ENCODE measurements at regions not wholly inside any gene's neighbourhood (a gene's known extent, or its start where the extent isn't known, plus 50 kb on each side); places are given as distances from the start of the nearest gene placed in this dataset.

GRCh38 chr6:40802481-40802880 is 215.3 kb upstream of the LRFN2 start:
- in situ Hi-C loops (cut with HindIII; ENCODE audit: extremely low pct_ligation_motif_present, low pct_unique_long_range_greater_than_20kb), result no loop called here
- no peak overlapping the region for H2AFZ ChIP-seq (ENCODE audit: low read length)

More at GRCh38 chr6:40802481-40802880, 215.3 kb upstream of the LRFN2 start:
- no peaks in the 10 kb centered on the region for H3K9me3 ChIP-seq (ENCODE audit: low read length)
- no peak overlapping the region for H3K27ac ChIP-seq (ENCODE audit: extremely low read length, insufficient read depth, low read length)
- CTCF ChIA-PET (ENCODE audit: low intra/inter-chr PET ratio, low total read pairs), result no interaction called here
- H3K9ac ChIP-seq (ENCODE audit: insufficient read depth, low read depth, low read length), result no peak overlapping the region
- H3K4me1 ChIP-seq (ENCODE audit: insufficient read depth, low read length), result peaks cover 3% of the 10 kb centered on the region
- TF ChIP-seq ARNT (IDR thresholded peaks at IDR 0.05) (no peak), ZNF784 (CRISPR knock-in tag; IDR thresholded peaks at IDR 0.05; ENCODE audit: borderline replicate concordance) (no peak), ZNF414 (CRISPR knock-in tag; IDR thresholded peaks at IDR 0.05) (no peak), ZSCAN30 (CRISPR knock-in tag; IDR thresholded peaks at IDR 0.05) (no peak), ZNF350 (CRISPR knock-in tag; IDR thresholded peaks at IDR 0.05; ENCODE audit: borderline replicate concordance, low read depth) (no peak), ATF1 (CRISPR knock-in tag; IDR thresholded peaks at IDR 0.05) (no peak), ZNF207 (IDR thresholded peaks at IDR 0.05; ENCODE audit: borderline replicate concordance) (no peak), ZSCAN9 (CRISPR knock-in tag; IDR thresholded peaks at IDR 0.05; ENCODE audit: borderline replicate concordance) (no peak), REPIN1 (CRISPR knock-in tag; IDR thresholded peaks at IDR 0.05; ENCODE audit: borderline replicate concordance, low read depth) (no peak), U2AF1 (optimal IDR thresholded peaks at IDR 0.05; ENCODE audit: low read depth, low read length) (no peak), FUBP1 (CRISPR knock-in tag; IDR thresholded peaks at IDR 0.05; ENCODE audit: borderline replicate concordance) (no peak), SNAPC2 (CRISPR knock-in tag; IDR thresholded peaks at IDR 0.05) (no peak), ZNF382 (CRISPR knock-in tag; IDR thresholded peaks at IDR 0.05; ENCODE audit: borderline replicate concordance) (no peak), SPEN (CRISPR knock-in tag; IDR thresholded peaks at IDR 0.05; ENCODE audit: low read depth) (no peak), ZNF367 (CRISPR knock-in tag; IDR thresholded peaks at IDR 0.05; ENCODE audit: borderline replicate concordance) (no peak), ZNF766 (CRISPR knock-in tag; IDR thresholded peaks at IDR 0.05; ENCODE audit: borderline replicate concordance) (no peak)
- FAIRE-seq (no peak), DNase-seq (ENCODE audit: low spot score) (no peak), ATAC-seq (no peak)
- H3K27me3 ChIP-seq (ENCODE audit: control insufficient read depth in 1 of 2, insufficient read depth in 2 of 2, low read length in 2 of 2), result no peaks in the 10 kb centered on the region
- H3K4me3 ChIP-seq (replicated peaks in 1 of 3; ENCODE audit: insufficient read depth in 1 of 3, low read depth in 2 of 3, low read length in 3 of 3), result no peak overlapping the region
- H4K20me1 ChIP-seq (ENCODE audit: insufficient read depth, low read length), result no peaks in the 10 kb centered on the region
- BruUV-seq (replicated peaks), result no TSS peak
- no peaks in the 10 kb centered on the region for H3K36me3 ChIP-seq (replicated peaks in 1 of 2; ENCODE audit: control insufficient read depth in 1 of 2, insufficient read depth in 2 of 2, low read length in 2 of 2)
- WGBS (ENCODE audit: low lambda C conversion rate), result 16% methylated on average over 5 of the region's 5 CpGs
- POLR2A ChIA-PET, result no interaction called here
- no peak overlapping the region for H3K4me2 ChIP-seq (ENCODE audit: low read depth, low read length)
- no peaks in the 10 kb centered on the region for H3K79me2 ChIP-seq (ENCODE audit: insufficient read depth, low read length)
- intact Hi-C loops (cut with micrococcal nuclease; ENCODE audit: unreplicated experiment), result no loop called here
